PC-3 (cell line): ENCODE measurements at regions not wholly inside any gene's neighbourhood (a gene's known extent, or its start where the extent isn't known, plus 50 kb on each side); places are given as distances from the start of the nearest gene placed in this dataset.

Experiments used
- ATAC-seq: fragments of 200-7000 bp; cut with Tn5 transposase; 2 replicates; pipeline ENCODE4 v1.9.1; 2020; ENCODE audit warnings: mild to moderate bottlenecking, moderate library complexity
- BruUV-seq: library from RNA; stranded (reverse); fragments of 400-500 nt; replicated peaks from 2 replicates; lab custom pipeline; 2021; lab: Mats Ljungman, UMichigan
- CTCF ChIA-PET: fragments of 300-600 bp; sonication (Branson Sonifier 250); formaldehyde crosslinking; loops from one replicate; lab custom pipeline; 2022; ENCODE audit warnings: antibody characterized with exemption; lab: Charles Lee
- POLR2A ChIA-PET: fragments of 300-600 bp; sonication (Branson Sonifier 250); formaldehyde crosslinking; loops from one replicate; lab custom pipeline; 2022; ENCODE audit warnings: antibody characterized with exemption; ENCODE audit not compliant: unreplicated experiment; lab: Charles Lee
- DNase-seq: peaks from one replicate; pipeline ENCODE4 v3.0.0-alpha.2; 2015
- H2AFZ ChIP-seq: fragments of 300-600 bp; sonication (generic); 2 replicates; pipeline ENCODE4 v1.6.0; 2016; ENCODE audit warnings: antibody characterized with exemption, low read length
- H3F3A ChIP-seq: fragments of 300-600 bp; sonication (generic); one replicate; pipeline ENCODE4 v1.6.0; 2017; ENCODE audit warnings: antibody characterized with exemption, low read length, control low read depth, mild to moderate bottlenecking; ENCODE audit not compliant: unreplicated experiment
- H3K27ac ChIP-seq: fragments of 300-600 bp; sonication (generic); 2 replicates; pipeline ENCODE4 v1.5.1; 2016; ENCODE audit warnings: mild to moderate bottlenecking, low read length
- H3K27me3 ChIP-seq: fragments of 300-600 bp; sonication (generic); 2 replicates; pipeline ENCODE4 v1.6.1; 2016; ENCODE audit warnings: low read length, mixed read lengths
- H3K36me3 ChIP-seq: fragments of 300-600 bp; sonication (generic); 2 replicates; pipeline ENCODE4 v1.6.1; 2016; ENCODE audit warnings: low read depth, mixed run types, low read length, mixed read lengths
- H3K4me1 ChIP-seq: fragments of 300-600 bp; sonication (generic); 2 replicates; pipeline ENCODE4 v1.5.1; 2016; ENCODE audit warnings: low read length; ENCODE audit not compliant: insufficient read depth
- H3K4me2 ChIP-seq: fragments of 300-600 bp; sonication (generic); 2 replicates; pipeline ENCODE4 v1.6.0; 2016; ENCODE audit warnings: low read length
- H3K4me3 ChIP-seq: fragments of 300-600 bp; sonication (generic); 2 replicates; pipeline ENCODE4 v1.5.1; 2016; ENCODE audit warnings: mild to moderate bottlenecking, low read length, mixed read lengths
- H3K79me2 ChIP-seq: fragments of 300-600 bp; sonication (generic); 2 replicates; pipeline ENCODE4 v1.6.1; 2017; ENCODE audit warnings: low read length, mixed read lengths
- H3K9ac ChIP-seq: fragments of 300-600 bp; sonication (generic); 2 replicates; pipeline ENCODE4 v1.6.0; 2016; ENCODE audit warnings: mild to moderate bottlenecking, low read length
- H3K9me2 ChIP-seq: fragments of 300-600 bp; sonication (generic); replicated peaks from 2 replicates; pipeline ENCODE4 v1.6.1; 2016; ENCODE audit warnings: mixed run types, low read length, mixed read lengths
- H3K9me3 ChIP-seq: fragments of 300-600 bp; sonication (generic); 2 replicates; pipeline ENCODE4 v1.6.1; 2016; ENCODE audit warnings: low read length, mixed read lengths
- H4K20me1 ChIP-seq: fragments of 300-600 bp; sonication (generic); 2 replicates; pipeline ENCODE4 v1.6.1; 2016; ENCODE audit warnings: low read length, mixed read lengths
- EZH2 ChIP-seq: fragments of 300-600 bp; sonication (generic); IDR thresholded peaks from one replicate; pipeline ENCODE4 v1.6.1; 2017; ENCODE audit warnings: antibody characterized with exemption, mild to moderate bottlenecking, low read length; ENCODE audit not compliant: unreplicated experiment
- EZH2phosphoT487 ChIP-seq: fragments of 300-600 bp; sonication (generic); IDR thresholded peaks from 2 replicates; pipeline ENCODE4 v1.6.1; 2018; ENCODE audit warnings: mild to moderate bottlenecking, antibody characterized with exemption, low read length, borderline replicate concordance
- intact Hi-C: fragments of 100-400 bp; cut with micrococcal nuclease; formaldehyde crosslinking; loops from 2 replicates; pipeline ENCODE4 v1.9.0; 2023
- TF ChIP-seq, protein P1 (sequence below): fragments of 300-600 bp; sonication (generic); conservative IDR thresholded peaks from 2 replicates; pipeline ENCODE4 v1.5.1; 2017; ENCODE audit warnings: antibody characterized with exemption, low read depth, mild to moderate bottlenecking, low read length

- no TSS peak for BruUV-seq
Observed at GRCh38 chr15:94747510-94747909, 516.1 kb downstream of the MCTP2 start.

GRCh38 chr15:94749811-94750617 lies 518.7 kb downstream of the MCTP2 start:
- no peak for ATAC-seq
- CTCF ChIA-PET, result no interaction called here
- no peak overlapping the region for H3K27ac ChIP-seq
- no peaks in the 10 kb centered on the region for H3K9me2 ChIP-seq
- no peaks in the 10 kb centered on the region for H3F3A ChIP-seq
- H3K27me3 ChIP-seq, result peaks cover 25% of the 10 kb centered on the region
- intact Hi-C loops, result no loop called here
- DNase-seq, result no peak
- no peak overlapping the region for H3K4me3 ChIP-seq
- no peaks in the 10 kb centered on the region for H4K20me1 ChIP-seq
- POLR2A ChIA-PET, result no interaction called here
- H2AFZ ChIP-seq, result no peak overlapping the region
- H3K4me2 ChIP-seq, result no peak overlapping the region
- BruUV-seq, result no TSS peak
- no peak overlapping the region for H3K9ac ChIP-seq
- H3K9me3 ChIP-seq, result no peaks in the 10 kb centered on the region
- no peaks in the 10 kb centered on the region for H3K79me2 ChIP-seq
- TF ChIP-seq, protein P1, sequence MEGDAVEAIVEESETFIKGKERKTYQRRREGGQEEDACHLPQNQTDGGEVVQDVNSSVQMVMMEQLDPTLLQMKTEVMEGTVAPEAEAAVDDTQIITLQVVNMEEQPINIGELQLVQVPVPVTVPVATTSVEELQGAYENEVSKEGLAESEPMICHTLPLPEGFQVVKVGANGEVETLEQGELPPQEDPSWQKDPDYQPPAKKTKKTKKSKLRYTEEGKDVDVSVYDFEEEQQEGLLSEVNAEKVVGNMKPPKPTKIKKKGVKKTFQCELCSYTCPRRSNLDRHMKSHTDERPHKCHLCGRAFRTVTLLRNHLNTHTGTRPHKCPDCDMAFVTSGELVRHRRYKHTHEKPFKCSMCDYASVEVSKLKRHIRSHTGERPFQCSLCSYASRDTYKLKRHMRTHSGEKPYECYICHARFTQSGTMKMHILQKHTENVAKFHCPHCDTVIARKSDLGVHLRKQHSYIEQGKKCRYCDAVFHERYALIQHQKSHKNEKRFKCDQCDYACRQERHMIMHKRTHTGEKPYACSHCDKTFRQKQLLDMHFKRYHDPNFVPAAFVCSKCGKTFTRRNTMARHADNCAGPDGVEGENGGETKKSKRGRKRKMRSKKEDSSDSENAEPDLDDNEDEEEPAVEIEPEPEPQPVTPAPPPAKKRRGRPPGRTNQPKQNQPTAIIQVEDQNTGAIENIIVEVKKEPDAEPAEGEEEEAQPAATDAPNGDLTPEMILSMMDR, result no peak
- TF ChIP-seq EZH2 (no peak), EZH2phosphoT487 (no peak)
- no peaks in the 10 kb centered on the region for H3K4me1 ChIP-seq
- no peaks in the 10 kb centered on the region for H3K36me3 ChIP-seq

More at GRCh38 chr15:94747510-94747909, 516.1 kb downstream of the MCTP2 start:
- peaks cover 25% of the 10 kb centered on the region for H3K27me3 ChIP-seq
- no peaks in the 10 kb centered on the region for H3K36me3 ChIP-seq
- intact Hi-C loops, result no loop called here
- H3K9me2 ChIP-seq, result no peaks in the 10 kb centered on the region
- H3K79me2 ChIP-seq, result no peaks in the 10 kb centered on the region
- H3F3A ChIP-seq, result no peaks in the 10 kb centered on the region
- no peak overlapping the region for H3K27ac ChIP-seq
- ChIA-PET POLR2A (no interaction called here), CTCF (no interaction called here)
- H4K20me1 ChIP-seq, result no peaks in the 10 kb centered on the region
- no peak overlapping the region for H3K4me2 ChIP-seq
- no peaks in the 10 kb centered on the region for H3K4me1 ChIP-seq
- TF ChIP-seq EZH2phosphoT487, result no peak
- TF ChIP-seq, protein P1, result no peak
- TF ChIP-seq EZH2, result no peak
- ATAC-seq, result no peak
- DNase-seq, result no peak
- H3K4me3 ChIP-seq, result no peak overlapping the region
- no peak overlapping the region for H3K9ac ChIP-seq
- H2AFZ ChIP-seq, result no peak overlapping the region
- no peaks in the 10 kb centered on the region for H3K9me3 ChIP-seq

DNA sequence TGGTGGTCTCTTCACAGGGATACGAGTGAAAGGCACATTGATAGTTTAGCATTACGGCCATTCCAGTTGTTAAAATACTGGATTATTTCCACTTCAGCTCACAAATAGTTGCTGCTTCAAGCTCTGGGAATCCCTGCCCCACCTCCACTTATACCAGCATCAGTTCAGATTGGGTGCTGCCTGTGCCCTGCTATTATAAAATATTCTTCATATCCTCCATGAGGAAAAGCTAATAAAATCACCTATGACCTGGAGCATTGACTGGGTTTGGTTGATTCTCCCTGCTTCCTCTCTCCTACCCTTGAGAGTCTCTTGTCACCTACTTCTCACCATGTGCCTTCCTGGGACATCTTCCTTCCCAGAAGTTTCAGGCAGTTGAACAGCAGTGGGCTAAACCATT lies 529.0 kb downstream of the MCTP2 start:
- Histone ChIP-seq H3F3A (no peaks in the 10 kb centered on the region), H2AFZ (no peak overlapping the region), H3K4me3 (no peak overlapping the region), H3K36me3 (no peaks in the 10 kb centered on the region), H3K79me2 (no peaks in the 10 kb centered on the region), H3K4me2 (no peak overlapping the region), H3K9me2 (no peaks in the 10 kb centered on the region), H3K4me1 (no peaks in the 10 kb centered on the region), H3K27ac (no peak overlapping the region), H3K27me3 (peaks cover 5% of the 10 kb centered on the region), H4K20me1 (no peaks in the 10 kb centered on the region), H3K9ac (no peak overlapping the region), H3K9me3 (no peaks in the 10 kb centered on the region)
- DNase-seq, result no peak
- intact Hi-C loops, result no loop called here
- no TSS peak for BruUV-seq
- ATAC-seq, result no peak
- no peak for TF ChIP-seq EZH2phosphoT487
- TF ChIP-seq, protein P1, result no peak
- ChIA-PET POLR2A (no interaction called here), CTCF (no interaction called here)
